Right forelimb (tissue), 1 donor: ENCODE measurements at regions not wholly inside any gene's neighbourhood (a gene's known extent, or its start where the extent isn't known, plus 50 kb on each side); places are given as distances from the start of the nearest gene placed in this dataset.

Experiments
- DNase-seq: peaks from one replicate; pipeline ENCODE4 v3.0.0-alpha.2; 2018

GRCh38 chr2:41828052-41828643, 219.7 kb upstream of the PKDCC start:
- no peak for DNase-seq

GRCh38 chr2:41829052-41829451, 218.8 kb upstream of the PKDCC start:
- no peak for DNase-seq

- no peak for DNase-seq
Measured at GRCh38 chr2:41830600-41830999, 217.2 kb upstream of the PKDCC start.

GRCh38 chr2:41832218-41832617, 215.6 kb upstream of the PKDCC start:
- DNase-seq = no peak

- DNase-seq = no peak
Measured at GRCh38 chr2:41835401-41835800, 212.4 kb upstream of the PKDCC start.

- DNase-seq = peak; percentile 62
Measured at GRCh38 chr2:41836948-41837347, 210.9 kb upstream of the PKDCC start.

- DNase-seq = no peak
Measured at GRCh38 chr2:41837610-41838009, 210.2 kb upstream of the PKDCC start.

GRCh38 chr2:41840702-41841551, 206.9 kb upstream of the PKDCC start:
- peak; percentile 92 for DNase-seq

GRCh38 chr2:41846962-41847361, 200.9 kb upstream of the PKDCC start:
- DNase-seq = no peak

- no peak for DNase-seq
Measured at GRCh38 chr2:41847744-41848441, 199.9 kb upstream of the PKDCC start.

- no peak for DNase-seq
Measured at GRCh38 chr2:41851554-41851953, 196.3 kb upstream of the PKDCC start.

GRCh38 chr2:41853427-41854191, 194.2 kb upstream of the PKDCC start:
- peak; percentile 78 for DNase-seq

- DNase-seq = no peak
Measured at GRCh38 chr2:41854227-41854626, 193.6 kb upstream of the PKDCC start.

GRCh38 chr2:41856946-41857345, 190.9 kb upstream of the PKDCC start:
- DNase-seq = no peak

GRCh38 chr2:41859615-41860514, 188.0 kb upstream of the PKDCC start:
- no peak for DNase-seq

- no peak for DNase-seq
Measured at GRCh38 chr2:41863062-41863461, 184.8 kb upstream of the PKDCC start.

- no peak for DNase-seq
Measured at GRCh38 chr2:41865263-41865662, 182.6 kb upstream of the PKDCC start.

- no peak for DNase-seq
Measured at GRCh38 chr2:41867553-41867952, 180.3 kb upstream of the PKDCC start.

- peak; percentile 90 for DNase-seq
Measured at GRCh38 chr2:41869542-41870264, 178.1 kb upstream of the PKDCC start.

GRCh38 chr2:41870265-41870585, 177.6 kb upstream of the PKDCC start:
- DNase-seq = no peak

- peak; percentile 67 for DNase-seq
Measured at GRCh38 chr2:41871080-41871479, 176.7 kb upstream of the PKDCC start.
